H1 (cell line): ENCODE measurements at regions not wholly inside any gene's neighbourhood (a gene's known extent, or its start where the extent isn't known, plus 50 kb on each side); places are given as distances from the start of the nearest gene placed in this dataset.

ENCODE experiments used
- E2F6 ChIP-seq: IDR thresholded peaks from 2 replicates; pipeline ENCODE4 v1.6.1; 2012; ENCODE audit warnings: inconsistent platforms
- EP300 ChIP-seq, 2 experiments: IDR thresholded peaks; 1 replicate in 1 of 2; 2 replicates in 1 of 2; pipeline ENCODE4 v1.6.1; 2011 to 2012; ENCODE audit warnings: low read depth in 2 of 2, low read length in 2 of 2, mild to moderate bottlenecking in 2 of 2, borderline replicate concordance in 1 of 2, inconsistent platforms in 1 of 2, moderate library complexity in 1 of 2
- FOSL1 ChIP-seq: IDR thresholded peaks from 2 replicates; pipeline ENCODE4 v1.6.1; 2011; ENCODE audit warnings: mild to moderate bottlenecking, low read depth, low read length, moderate library complexity; ENCODE audit not compliant: insufficient read depth
- KDM1A ChIP-seq: fragments of 200-600, 300-600 bp; sonication (generic); IDR thresholded peaks from 2 replicates; pipeline ENCODE4 v1.7.1; 2016; ENCODE audit warnings: mild to moderate bottlenecking, low read length, borderline replicate concordance
- KDM5A ChIP-seq: fragments of 200-600 bp; IDR thresholded peaks from 2 replicates; pipeline ENCODE4 v1.7.1; 2012; ENCODE audit warnings: mild to moderate bottlenecking, low read length, inconsistent platforms, mixed read lengths
- POU5F1 ChIP-seq: IDR thresholded peaks from 2 replicates; pipeline ENCODE4 v1.6.1; 2011; ENCODE audit warnings: low read depth, mild to moderate bottlenecking, low read length, moderate library complexity
- SIN3A ChIP-seq, 2 experiments: IDR thresholded peaks in 1 of 2; conservative IDR thresholded peaks in 1 of 2; 2 replicates each; pipeline ENCODE4 v1.6.1; 2011 to 2012; ENCODE audit warnings: low read length in 2 of 2, improper control_type of control experiment in 1 of 2, low read depth in 1 of 2, mild to moderate bottlenecking in 1 of 2
- SIRT6 ChIP-seq: IDR thresholded peaks from one replicate; pipeline ENCODE4 v1.7.1; 2012; ENCODE audit warnings: low read length, inconsistent platforms
- SP4 ChIP-seq: IDR thresholded peaks from 2 replicates; pipeline ENCODE4 v1.6.1; 2012; ENCODE audit warnings: low read length, inconsistent platforms

- no peak for TF ChIP-seq KDM5A
- TF ChIP-seq SP4, result no peak
- no peak for TF ChIP-seq KDM1A
- no peak for TF ChIP-seq E2F6
- no peak for TF ChIP-seq FOSL1
- no peak for TF ChIP-seq SIRT6
- no peak for TF ChIP-seq SIN3A (conservative IDR thresholded peaks at IDR 0.05 in 1 of 2, IDR thresholded peaks at IDR 0.05 in 1 of 2; ENCODE audit: low read depth in 1 of 2, low read length in 2 of 2)
- TF ChIP-seq POU5F1, result no peak
- no peak for TF ChIP-seq EP300 (IDR thresholded peaks at IDR 0.05; ENCODE audit: borderline replicate concordance in 1 of 2, low read depth in 2 of 2, low read length in 2 of 2)
These were observed 323.9 kb downstream of the BCL11B start (continued) for GRCh38 chr14:98947911-98948595.
